DND-41 (cell line): ENCODE measurements at regions not wholly inside any gene's neighbourhood (a gene's known extent, or its start where the extent isn't known, plus 50 kb on each side); places are given as distances from the start of the nearest gene placed in this dataset.

ENCODE experiments used
- ATAC-seq: fragments of 200-7000 bp; cut with Tn5 transposase; 3 replicates; pipeline ENCODE4 v1.9.1; 2021; ENCODE audit warnings: low read depth; ENCODE audit not compliant: insufficient read depth
- DNase-seq: peaks from one replicate; pipeline ENCODE4 v3.0.0-alpha.2; 2020
- H2AFZ ChIP-seq: 2 replicates; pipeline ENCODE4 v1.6.0; 2012; ENCODE audit warnings: low read depth, low read length
- H3K27ac ChIP-seq: 2 replicates; pipeline ENCODE4 v1.5.1; 2012; ENCODE audit warnings: low read length, inconsistent platforms
- H3K27me3 ChIP-seq: fragments of 200-600 bp; sonication (generic); 2 replicates; pipeline ENCODE4 v1.6.0; 2012; ENCODE audit warnings: low read length, mild to moderate bottlenecking, inconsistent platforms; ENCODE audit not compliant: insufficient read depth, poor library complexity
- H3K36me3 ChIP-seq: 2 replicates; pipeline ENCODE4 v1.5.1; 2012; ENCODE audit warnings: low read length, inconsistent platforms; ENCODE audit not compliant: insufficient read depth
- H3K4me1 ChIP-seq: 2 replicates; pipeline ENCODE4 v1.5.1; 2012; ENCODE audit warnings: mild to moderate bottlenecking, low read length; ENCODE audit not compliant: insufficient read depth
- H3K4me2 ChIP-seq: 2 replicates; pipeline ENCODE4 v1.6.0; 2012; ENCODE audit warnings: mild to moderate bottlenecking, moderate library complexity, low read length, inconsistent platforms; ENCODE audit not compliant: insufficient read depth
- H3K4me3 ChIP-seq, 2 experiments: fragments of 200-600 bp in 1 of 2; shearing (Covaris generic) in 1 of 2; 2 replicates each; pipeline ENCODE4 v1.5.1; 2012 to 2016; ENCODE audit warnings: inconsistent platforms in 2 of 2, low read length in 2 of 2, mild to moderate bottlenecking in 2 of 2, low read depth in 1 of 2, moderate library complexity in 1 of 2
- H3K79me2 ChIP-seq: 2 replicates; pipeline ENCODE4 v1.6.0; 2012; ENCODE audit warnings: low read length, inconsistent platforms; ENCODE audit not compliant: insufficient read depth
- H3K9ac ChIP-seq: 2 replicates; pipeline ENCODE4 v1.6.0; 2012; ENCODE audit warnings: low read depth, mild to moderate bottlenecking, inconsistent platforms, low read length, moderate library complexity
- H3K9me3 ChIP-seq: 2 replicates; pipeline ENCODE4 v1.5.1; 2012; ENCODE audit warnings: low read length, moderate library complexity, mild to moderate bottlenecking, inconsistent platforms; ENCODE audit not compliant: insufficient read depth, severe bottlenecking
- H4K20me1 ChIP-seq: 2 replicates; pipeline ENCODE4 v1.6.0; 2012; ENCODE audit warnings: low read length; ENCODE audit not compliant: insufficient read depth
- CTCF ChIP-seq: IDR thresholded peaks from 2 replicates; pipeline ENCODE4 v1.5.1; 2012; ENCODE audit warnings: borderline replicate concordance, low read length, moderate library complexity, mild to moderate bottlenecking; ENCODE audit not compliant: poor library complexity, severe bottlenecking; ENCODE audit errors: extremely low read depth
- EZH2 ChIP-seq: IDR thresholded peaks from 3 replicates; pipeline ENCODE4 v1.6.1; 2012; ENCODE audit warnings: borderline replicate concordance, low read depth, mild to moderate bottlenecking, moderate library complexity, low read length, inconsistent platforms; ENCODE audit not compliant: severe bottlenecking

DNA sequence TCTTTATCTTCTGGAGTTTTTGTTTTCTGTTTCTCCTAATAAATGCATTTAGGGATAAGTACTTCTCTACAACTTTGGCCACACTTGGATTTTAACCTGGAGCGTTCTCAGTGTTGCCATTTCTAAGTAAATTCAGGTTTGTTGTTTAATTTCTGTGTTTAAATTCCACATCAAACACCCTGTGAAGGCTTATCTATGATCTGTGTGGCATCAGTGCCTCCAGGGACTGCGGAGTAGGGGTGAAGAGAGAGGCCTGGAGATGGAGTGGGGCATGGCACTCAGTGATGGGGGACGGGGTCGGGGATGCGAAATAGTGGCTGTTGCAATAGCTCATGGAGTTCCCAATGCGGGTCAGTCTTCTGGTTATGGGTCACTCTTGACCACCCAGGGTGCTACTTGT, 294.8 kb downstream of the HS3ST3B1 start:
- Histone ChIP-seq H4K20me1 (no peaks in the 10 kb centered on the region), H3K4me3 (peak overlapping the region in 1 of 2 experiments; percentile 21; a peak in 1 of 4 replicates), H3K27ac (peak overlapping the region; percentile 66), H3K4me2 (peak overlapping the region; percentile 52), H3K4me1 (peaks cover 42% of the 10 kb centered on the region), H2AFZ (no peak overlapping the region), H3K9me3 (no peaks in the 10 kb centered on the region), H3K36me3 (no peaks in the 10 kb centered on the region), H3K79me2 (no peaks in the 10 kb centered on the region), H3K9ac (no peak overlapping the region), H3K27me3 (no peaks in the 10 kb centered on the region)
- ATAC-seq (peak; percentile 88), DNase-seq (peak; percentile 63)
- no peak for TF ChIP-seq CTCF
- TF ChIP-seq EZH2 = no peak

DNA sequence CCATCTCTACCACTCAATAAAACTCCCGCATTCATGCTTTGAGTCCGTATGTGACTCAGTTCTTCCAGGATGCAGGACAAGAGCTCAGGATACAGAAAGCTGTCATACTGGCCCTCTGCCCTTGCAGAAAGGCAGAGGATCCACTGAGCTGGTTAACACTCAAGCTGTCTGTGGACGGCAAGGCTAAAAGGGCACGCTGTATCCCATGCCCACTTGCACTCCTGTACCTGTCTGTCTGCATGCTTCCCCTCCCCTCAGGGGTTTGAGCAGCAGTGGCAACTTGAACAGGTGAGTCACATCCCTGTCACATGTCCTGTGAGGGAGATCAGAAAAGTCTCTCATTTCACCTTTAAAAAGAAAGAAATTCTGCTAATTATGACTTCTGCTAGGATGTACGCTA, 293.8 kb downstream of the HS3ST3B1 start:
- Histone ChIP-seq H4K20me1 (no peaks in the 10 kb centered on the region), H3K9me3 (no peaks in the 10 kb centered on the region), H3K27me3 (no peaks in the 10 kb centered on the region), H3K79me2 (no peaks in the 10 kb centered on the region), H3K4me3 (no peak overlapping the region), H3K36me3 (no peaks in the 10 kb centered on the region), H3K27ac (no peak overlapping the region), H3K9ac (no peak overlapping the region), H2AFZ (no peak overlapping the region), H3K4me1 (peaks cover 42% of the 10 kb centered on the region), H3K4me2 (no peak overlapping the region)
- no peak for DNase-seq
- no peak for ATAC-seq
- TF ChIP-seq EZH2 (no peak), CTCF (no peak)

- H3K79me2 ChIP-seq = no peaks in the 10 kb centered on the region
- no peak overlapping the region for H3K4me2 ChIP-seq
- DNase-seq (no peak), ATAC-seq (no peak)
- no peaks in the 10 kb centered on the region for H4K20me1 ChIP-seq
- H3K4me1 ChIP-seq = peaks cover 42% of the 10 kb centered on the region
- H3K27ac ChIP-seq = no peak overlapping the region
- TF ChIP-seq CTCF (no peak), EZH2 (no peak)
- no peak overlapping the region for H3K9ac ChIP-seq
- no peak overlapping the region for H3K4me3 ChIP-seq
- H3K36me3 ChIP-seq = no peaks in the 10 kb centered on the region
- H3K9me3 ChIP-seq = no peaks in the 10 kb centered on the region
- no peaks in the 10 kb centered on the region for H3K27me3 ChIP-seq
- H2AFZ ChIP-seq = no peak overlapping the region
These were observed 293.1 kb downstream of the HS3ST3B1 start for GRCh38 chr17:14593956-14594355.
